ENCODE measurements at regions not wholly inside any gene's neighbourhood (a gene's known extent, or its start where the extent isn't known, plus 50 kb on each side); places are given as distances from the start of the nearest gene placed in this dataset.
"Not testable (repeated sequence)": the region's sequence is repeated elsewhere in the genome, so short reads cannot be mapped to it uniquely, and the experiment has no call there.

- no peak for ATAC-seq (ENCODE audit: poor library complexity)
- intact Hi-C loops (cut with DNase I): no loop called here
- DNase-seq: no peak
Observed at GRCh38 chr16:59959311-59959710, 1225.2 kb upstream of the GOT2 start.

GRCh38 chr16:59950431-59950830, 1216.3 kb upstream of the GOT2 start:
- ATAC-seq (ENCODE audit: poor library complexity) (no peak), DNase-seq (no peak)
- intact Hi-C loops (cut with DNase I): no loop called here

- ATAC-seq (ENCODE audit: poor library complexity); intact Hi-C loops (cut with DNase I); DNase-seq: not testable (repeated sequence)
Observed at GRCh38 chr16:59944041-59944440, 1209.9 kb upstream of the GOT2 start.

- no peak for DNase-seq
- ATAC-seq (ENCODE audit: poor library complexity): no peak
- intact Hi-C loops (cut with DNase I): no loop called here
Observed at GRCh38 chr16:59941594-59941993, 1207.5 kb upstream of the GOT2 start.

GRCh38 chr16:59920054-59920453, 1185.9 kb upstream of the GOT2 start:
- DNase-seq: no peak
- ATAC-seq (ENCODE audit: poor library complexity): no peak
- intact Hi-C loops (cut with DNase I): no loop called here

GRCh38 chr16:59913666-59914065, 1179.5 kb upstream of the GOT2 start:
- no peak for DNase-seq
- no peak for ATAC-seq (ENCODE audit: poor library complexity)
- intact Hi-C loops (cut with DNase I): loop anchor here (2.0 kb wide), 1 partner anchor 49 kb away; no protein-coding TSS in a partner anchor

GRCh38 chr16:59909262-59909661, 1175.1 kb upstream of the GOT2 start:
- DNase-seq (no peak), ATAC-seq (ENCODE audit: poor library complexity) (no peak)
- intact Hi-C loops (cut with DNase I): no loop called here

GRCh38 chr16:59907611-59908010, 1173.5 kb upstream of the GOT2 start:
- intact Hi-C loops (cut with DNase I): no loop called here
- no peak for DNase-seq
- no peak for ATAC-seq (ENCODE audit: poor library complexity)

- no peak for ATAC-seq (ENCODE audit: poor library complexity)
- intact Hi-C loops (cut with DNase I): no loop called here
- no peak for DNase-seq
Observed at GRCh38 chr16:59905606-59906005, 1171.5 kb upstream of the GOT2 start.

- ATAC-seq (ENCODE audit: poor library complexity) (no peak), DNase-seq (no peak)
- intact Hi-C loops (cut with DNase I): no loop called here
Observed at GRCh38 chr16:59905131-59905530, 1171.0 kb upstream of the GOT2 start.

GRCh38 chr16:59899940-59900339, 1165.8 kb upstream of the GOT2 start:
- ATAC-seq (ENCODE audit: poor library complexity): no peak
- intact Hi-C loops (cut with DNase I): no loop called here
- no peak for DNase-seq

GRCh38 chr16:59892376-59892775, 1158.3 kb upstream of the GOT2 start:
- intact Hi-C loops (cut with DNase I): no loop called here
- ATAC-seq (ENCODE audit: poor library complexity): no peak

GRCh38 chr16:59887856-59888255, 1153.7 kb upstream of the GOT2 start:
- ATAC-seq (ENCODE audit: poor library complexity) (no peak), DNase-seq (no peak)
- intact Hi-C loops (cut with DNase I): no loop called here

More at GRCh38 chr16:59892376-59892775, 1158.3 kb upstream of the GOT2 start:
- no peak for DNase-seq

- ATAC-seq (ENCODE audit: poor library complexity) (peak; percentile 63), DNase-seq (peak; percentile 42)
- intact Hi-C loops (cut with DNase I): no loop called here
Observed at GRCh38 chr16:59886021-59886420, 1151.9 kb upstream of the GOT2 start.

GRCh38 chr16:59881376-59881775, 1147.3 kb upstream of the GOT2 start:
- DNase-seq: no peak
- no peak for ATAC-seq (ENCODE audit: poor library complexity)
- intact Hi-C loops (cut with DNase I): no loop called here

GRCh38 chr16:59880611-59881010, 1146.5 kb upstream of the GOT2 start:
- ATAC-seq (ENCODE audit: poor library complexity) (no peak), DNase-seq (no peak)
- intact Hi-C loops (cut with DNase I): no loop called here

- intact Hi-C loops (cut with DNase I): no loop called here
Observed at GRCh38 chr16:59878999-59879398, 1144.9 kb upstream of the GOT2 start.

GRCh38 chr16:59878479-59878878, 1144.4 kb upstream of the GOT2 start:
- no peak for DNase-seq
- intact Hi-C loops (cut with DNase I): no loop called here
- ATAC-seq (ENCODE audit: poor library complexity): no peak

More at GRCh38 chr16:59878999-59879398, 1144.9 kb upstream of the GOT2 start:
- ATAC-seq (ENCODE audit: poor library complexity) (no peak), DNase-seq (no peak)

GRCh38 chr16:59864981-59865666, 1131.0 kb upstream of the GOT2 start:
- ATAC-seq (ENCODE audit: poor library complexity): no peak
- intact Hi-C loops (cut with DNase I): loop anchor here (2.0 kb wide), 1 partner anchor 48 kb away; no protein-coding TSS in a partner anchor
- no peak for DNase-seq

GRCh38 chr16:59859676-59860402, 1125.7 kb upstream of the GOT2 start:
- intact Hi-C loops (cut with DNase I): no loop called here
- ATAC-seq (ENCODE audit: poor library complexity): no peak
- DNase-seq: no peak

All from Right ventricle myocardium superior (tissue), 1 donor.